Adrenal gland (tissue), 5 donors: ENCODE measurements at regions not wholly inside any gene's neighbourhood (a gene's known extent, or its start where the extent isn't known, plus 50 kb on each side); places are given as distances from the start of the nearest gene placed in this dataset.

Experiments used
- CTCF ChIP-seq, 6 experiments: fragments of 450-650 bp in 4 of 6; fragments of 200-600 bp in 2 of 6; sonication (generic) in 1 of 6; IDR thresholded peaks; 1 replicate in 5 of 6; 2 replicates in 1 of 6; pipeline versions ENCODE4 v1.5.1 to v1.8.0; 2016 to 2021; ENCODE audit warnings: antibody characterized with exemption in 6 of 6, mild to moderate bottlenecking in 2 of 6, moderate library complexity in 1 of 6
- POLR2A ChIP-seq, 2 donors: fragments of 450-650 bp; IDR thresholded peaks; one replicate each; pipeline ENCODE4 v1.6.1; 2017; ENCODE audit warnings: antibody characterized with exemption in 2 of 2, mild to moderate bottlenecking in 2 of 2, moderate library complexity in 1 of 2
- donor health status: DM: no; HTN: no; CAD: no.

DNA sequence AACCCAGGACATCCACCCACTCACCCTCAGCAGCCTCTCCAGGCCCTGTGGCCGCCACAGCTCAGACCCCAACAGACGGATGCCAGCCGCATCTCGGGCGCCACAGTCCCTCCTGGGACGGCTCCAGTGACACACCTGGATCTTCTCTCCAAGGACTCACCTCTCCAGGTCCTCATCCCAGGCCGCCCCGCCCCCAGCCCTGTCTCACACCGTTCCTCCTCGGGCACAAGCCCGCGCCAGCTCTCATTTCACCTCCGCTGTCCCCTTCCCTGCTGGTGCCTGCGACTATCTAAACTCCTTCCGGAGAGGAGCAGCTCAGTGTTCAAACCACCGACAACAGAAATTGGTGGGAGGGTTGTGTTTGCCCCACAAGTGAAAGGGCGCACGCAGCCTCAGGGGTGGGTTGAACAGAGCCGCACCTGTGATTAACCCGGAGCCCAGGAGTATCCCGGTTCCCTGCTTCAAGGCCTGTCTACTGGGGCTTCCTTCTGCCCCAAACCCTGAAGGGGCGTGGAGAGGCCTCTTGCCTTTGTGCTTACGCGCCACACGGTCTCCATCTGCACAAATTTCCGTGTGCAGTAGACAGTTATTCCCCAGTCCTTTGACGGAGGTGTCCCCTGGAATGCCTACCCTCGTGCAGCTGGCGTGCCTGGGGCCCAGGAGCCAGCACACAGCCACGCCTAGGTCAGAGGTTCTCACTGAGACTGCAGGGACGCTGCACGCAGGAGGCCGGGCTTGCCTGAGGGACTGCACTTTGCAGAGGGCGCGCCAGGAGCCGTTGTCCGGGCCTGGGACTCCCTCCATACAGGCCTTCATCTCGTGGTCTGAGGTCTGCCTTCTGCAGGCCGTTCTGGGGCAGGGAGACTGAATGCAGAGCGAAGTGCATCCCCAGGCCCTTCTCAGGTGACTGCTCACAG lies 232.7 kb downstream of the DLL1 start:
- TF ChIP-seq CTCF (IDR thresholded peaks at IDR 0.05) (no peak), POLR2A (IDR thresholded peaks at IDR 0.05) (no peak)
